Body of pancreas (tissue), 4 donors: ENCODE measurements at regions not wholly inside any gene's neighbourhood (a gene's known extent, or its start where the extent isn't known, plus 50 kb on each side); places are given as distances from the start of the nearest gene placed in this dataset.

Source experiments
- POLR2A ChIP-seq, 3 donors: fragments of 450-650 bp; IDR thresholded peaks; one replicate each; pipeline ENCODE4 v1.6.1; 2016; ENCODE audit warnings: antibody characterized with exemption in 3 of 3, mild to moderate bottlenecking in 2 of 3
- TF ChIP-seq, protein P1 (sequence below), 7 experiments: fragments of 450-650 bp in 4 of 7; fragments of 200-600 bp in 3 of 7; sonication (generic) in 3 of 7; IDR thresholded peaks; one replicate each; pipeline ENCODE4 v1.5.1; 2016 to 2019; ENCODE audit warnings: antibody characterized with exemption in 7 of 7

DNA sequence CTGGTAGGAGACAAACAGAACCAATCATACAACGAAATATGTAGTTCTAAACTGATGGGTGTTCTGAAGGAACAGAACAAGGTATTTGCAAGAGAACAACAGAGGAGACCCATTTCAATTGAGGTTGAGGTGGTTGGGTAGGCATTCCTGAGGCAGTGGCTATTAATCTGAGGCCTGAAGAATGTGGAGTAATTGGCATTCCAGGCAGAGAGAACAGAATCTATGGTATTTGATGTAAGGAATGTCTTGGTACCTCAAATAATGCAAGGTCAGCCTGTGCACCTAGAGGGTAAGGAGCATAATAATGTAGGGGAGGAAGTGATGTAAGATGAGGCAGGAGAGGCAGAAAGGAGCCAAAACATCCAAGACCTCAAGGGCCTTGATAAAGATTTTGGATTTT lies 109.5 kb upstream of the TEX13C start:
- TF ChIP-seq, protein P1, sequence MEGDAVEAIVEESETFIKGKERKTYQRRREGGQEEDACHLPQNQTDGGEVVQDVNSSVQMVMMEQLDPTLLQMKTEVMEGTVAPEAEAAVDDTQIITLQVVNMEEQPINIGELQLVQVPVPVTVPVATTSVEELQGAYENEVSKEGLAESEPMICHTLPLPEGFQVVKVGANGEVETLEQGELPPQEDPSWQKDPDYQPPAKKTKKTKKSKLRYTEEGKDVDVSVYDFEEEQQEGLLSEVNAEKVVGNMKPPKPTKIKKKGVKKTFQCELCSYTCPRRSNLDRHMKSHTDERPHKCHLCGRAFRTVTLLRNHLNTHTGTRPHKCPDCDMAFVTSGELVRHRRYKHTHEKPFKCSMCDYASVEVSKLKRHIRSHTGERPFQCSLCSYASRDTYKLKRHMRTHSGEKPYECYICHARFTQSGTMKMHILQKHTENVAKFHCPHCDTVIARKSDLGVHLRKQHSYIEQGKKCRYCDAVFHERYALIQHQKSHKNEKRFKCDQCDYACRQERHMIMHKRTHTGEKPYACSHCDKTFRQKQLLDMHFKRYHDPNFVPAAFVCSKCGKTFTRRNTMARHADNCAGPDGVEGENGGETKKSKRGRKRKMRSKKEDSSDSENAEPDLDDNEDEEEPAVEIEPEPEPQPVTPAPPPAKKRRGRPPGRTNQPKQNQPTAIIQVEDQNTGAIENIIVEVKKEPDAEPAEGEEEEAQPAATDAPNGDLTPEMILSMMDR (IDR thresholded peaks at IDR 0.05): no peak
- no peak for TF ChIP-seq POLR2A (IDR thresholded peaks at IDR 0.05)
